ENCODE measurements at regions not wholly inside any gene's neighbourhood (a gene's known extent, or its start where the extent isn't known, plus 50 kb on each side); places are given as distances from the start of the nearest gene placed in this dataset.

GRCh38 chr14:39977198-39977597 is 545.0 kb upstream of the FBXO33 start:
- TF ChIP-seq, protein P1, sequence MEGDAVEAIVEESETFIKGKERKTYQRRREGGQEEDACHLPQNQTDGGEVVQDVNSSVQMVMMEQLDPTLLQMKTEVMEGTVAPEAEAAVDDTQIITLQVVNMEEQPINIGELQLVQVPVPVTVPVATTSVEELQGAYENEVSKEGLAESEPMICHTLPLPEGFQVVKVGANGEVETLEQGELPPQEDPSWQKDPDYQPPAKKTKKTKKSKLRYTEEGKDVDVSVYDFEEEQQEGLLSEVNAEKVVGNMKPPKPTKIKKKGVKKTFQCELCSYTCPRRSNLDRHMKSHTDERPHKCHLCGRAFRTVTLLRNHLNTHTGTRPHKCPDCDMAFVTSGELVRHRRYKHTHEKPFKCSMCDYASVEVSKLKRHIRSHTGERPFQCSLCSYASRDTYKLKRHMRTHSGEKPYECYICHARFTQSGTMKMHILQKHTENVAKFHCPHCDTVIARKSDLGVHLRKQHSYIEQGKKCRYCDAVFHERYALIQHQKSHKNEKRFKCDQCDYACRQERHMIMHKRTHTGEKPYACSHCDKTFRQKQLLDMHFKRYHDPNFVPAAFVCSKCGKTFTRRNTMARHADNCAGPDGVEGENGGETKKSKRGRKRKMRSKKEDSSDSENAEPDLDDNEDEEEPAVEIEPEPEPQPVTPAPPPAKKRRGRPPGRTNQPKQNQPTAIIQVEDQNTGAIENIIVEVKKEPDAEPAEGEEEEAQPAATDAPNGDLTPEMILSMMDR (IDR thresholded peaks at IDR 0.05), result no peak
- H3K4me3 Mint-ChIP-seq, result no peak overlapping the region
- H3K27me3 Mint-ChIP-seq (ENCODE audit: low read depth, poor library complexity), result no peaks in the 10 kb centered on the region
- H3K9me3 Mint-ChIP-seq, result no peaks in the 10 kb centered on the region
- peak overlapping the region; percentile 44 for H3K27ac Mint-ChIP-seq
- peaks cover 10% of the 10 kb centered on the region for H3K4me1 Mint-ChIP-seq
- no peak for DNase-seq
- H3K36me3 Mint-ChIP-seq (ENCODE audit: low read depth), result no peaks in the 10 kb centered on the region

DNA sequence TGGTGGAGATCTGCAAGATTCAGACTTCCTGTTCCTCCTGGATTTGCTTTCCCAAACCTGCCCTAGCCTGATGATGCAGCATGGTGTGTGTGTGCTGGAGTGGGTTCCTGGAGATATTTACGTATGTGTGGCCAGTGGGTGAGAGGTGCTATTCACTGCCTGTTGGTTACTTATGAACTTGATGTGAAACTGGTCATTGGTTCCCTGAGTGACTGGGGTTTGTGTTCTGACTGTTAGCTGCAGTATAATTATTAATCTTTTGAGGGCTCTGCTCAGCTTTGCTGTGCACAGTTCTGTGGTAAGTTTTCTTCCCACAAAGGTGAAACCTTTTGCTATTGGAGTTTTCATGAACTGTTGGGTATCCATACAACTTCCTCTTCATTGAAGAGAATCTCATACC is 541.8 kb upstream of the FBXO33 start:
- Mint-ChIP-seq H3K27me3 (ENCODE audit: low read depth, poor library complexity) (no peaks in the 10 kb centered on the region), H3K36me3 (ENCODE audit: low read depth) (no peaks in the 10 kb centered on the region), H3K4me1 (peaks cover 10% of the 10 kb centered on the region), H3K9me3 (no peaks in the 10 kb centered on the region), H3K27ac (no peak overlapping the region), H3K4me3 (no peak overlapping the region)
- TF ChIP-seq, protein P1 (IDR thresholded peaks at IDR 0.05), result no peak
- DNase-seq, result no peak

- no peaks in the 10 kb centered on the region for H3K36me3 Mint-ChIP-seq (ENCODE audit: low read depth)
- no peaks in the 10 kb centered on the region for H3K9me3 Mint-ChIP-seq
- H3K4me1 Mint-ChIP-seq, result peaks cover 10% of the 10 kb centered on the region
- TF ChIP-seq, protein P1 (IDR thresholded peaks at IDR 0.05), result no peak
- no peak overlapping the region for H3K4me3 Mint-ChIP-seq
- H3K27me3 Mint-ChIP-seq (ENCODE audit: low read depth, poor library complexity), result no peaks in the 10 kb centered on the region
- DNase-seq, result no peak
- peak overlapping the region; percentile 68 for H3K27ac Mint-ChIP-seq
These were observed 540.5 kb upstream of the FBXO33 start for GRCh38 chr14:39972704-39973103.

DNA sequence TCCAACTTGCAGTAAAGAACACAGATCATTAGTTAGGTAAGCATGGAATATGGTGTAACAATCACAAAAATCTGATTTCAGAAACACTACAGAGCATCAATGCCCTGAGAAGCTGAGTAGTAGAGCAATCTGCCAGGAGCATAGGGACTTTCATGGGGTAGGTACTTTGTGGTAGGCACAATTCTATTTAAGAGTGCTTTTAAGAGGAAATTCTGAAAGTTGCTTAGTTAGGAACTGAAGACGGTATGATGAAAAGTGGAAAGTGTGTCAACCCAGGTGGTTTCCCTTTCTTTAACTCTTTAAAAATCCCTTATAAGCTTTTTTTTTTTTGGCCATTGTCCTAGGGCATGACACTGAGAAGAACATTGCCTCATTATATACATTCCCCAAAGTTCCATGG is 535.7 kb upstream of the FBXO33 start:
- peaks cover 5% of the 10 kb centered on the region for H3K4me1 Mint-ChIP-seq
- no peaks in the 10 kb centered on the region for H3K27me3 Mint-ChIP-seq (ENCODE audit: low read depth, poor library complexity)
- H3K9me3 Mint-ChIP-seq, result peaks cover 9% of the 10 kb centered on the region
- H3K27ac Mint-ChIP-seq, result no peak overlapping the region
- no peak overlapping the region for H3K4me3 Mint-ChIP-seq
- no peaks in the 10 kb centered on the region for H3K36me3 Mint-ChIP-seq (ENCODE audit: low read depth)
- DNase-seq, result no peak
- TF ChIP-seq, protein P1 (IDR thresholded peaks at IDR 0.05), result no peak

DNA sequence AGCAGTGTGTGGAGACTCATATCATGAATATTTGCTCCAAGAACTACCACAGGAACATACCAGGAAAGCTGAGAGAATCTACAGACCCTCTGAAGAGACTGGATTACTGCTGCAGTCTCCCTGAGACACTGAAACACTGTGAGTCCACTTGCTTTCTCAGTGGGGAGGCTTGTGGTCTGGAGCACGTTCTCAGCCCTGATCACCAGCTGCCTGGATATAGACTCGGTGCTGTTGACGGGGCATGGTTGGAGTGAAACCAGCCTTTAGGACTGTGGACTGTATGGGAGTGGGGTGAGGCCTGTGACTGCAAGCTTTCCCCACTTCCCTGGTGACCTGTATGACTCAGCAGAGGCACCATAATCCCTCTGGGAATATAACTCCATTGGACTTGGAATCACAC is 525.8 kb upstream of the FBXO33 start:
- no peak overlapping the region for H3K27ac Mint-ChIP-seq
- H3K4me3 Mint-ChIP-seq, result no peak overlapping the region
- no peaks in the 10 kb centered on the region for H3K27me3 Mint-ChIP-seq (ENCODE audit: low read depth, poor library complexity)
- H3K9me3 Mint-ChIP-seq, result peaks cover 37% of the 10 kb centered on the region
- DNase-seq, result no peak
- H3K36me3 Mint-ChIP-seq (ENCODE audit: low read depth), result peaks cover 15% of the 10 kb centered on the region
- TF ChIP-seq, protein P1 (IDR thresholded peaks at IDR 0.05), result no peak
- no peaks in the 10 kb centered on the region for H3K4me1 Mint-ChIP-seq

- Mint-ChIP-seq H3K4me1 (no peaks in the 10 kb centered on the region), H3K9me3 (peaks cover 37% of the 10 kb centered on the region), H3K36me3 (ENCODE audit: low read depth) (peaks cover 22% of the 10 kb centered on the region), H3K4me3 (no peak overlapping the region), H3K27ac (no peak overlapping the region), H3K27me3 (ENCODE audit: low read depth, poor library complexity) (no peaks in the 10 kb centered on the region)
- TF ChIP-seq, protein P1 (IDR thresholded peaks at IDR 0.05), result no peak
- no peak for DNase-seq
These were observed 525.1 kb upstream of the FBXO33 start for GRCh38 chr14:39957290-39957689.
